ENCODE measurements at regions not wholly inside any gene's neighbourhood (a gene's known extent, or its start where the extent isn't known, plus 50 kb on each side); places are given as distances from the start of the nearest gene placed in this dataset.

- no peaks in the 10 kb centered on the region for H3F3A ChIP-seq (replicated peaks; ENCODE audit: low read depth)
- no peak overlapping the region for H3K4me2 ChIP-seq
- H3K36me3 ChIP-seq (ENCODE audit: insufficient read depth): no peaks in the 10 kb centered on the region
- H3K27ac ChIP-seq (ENCODE audit: low read depth): no peak overlapping the region
- H3K27me3 Mint-ChIP-seq (ENCODE audit: insufficient read depth, low read depth, poor library complexity): peaks cover 2% of the 10 kb centered on the region
- H3K4me3 ChIP-seq: no peak overlapping the region
- no peak overlapping the region for H2AFZ ChIP-seq
- H3K27me3 ChIP-seq (ENCODE audit: insufficient read depth): no peaks in the 10 kb centered on the region
- H3K4me1 ChIP-seq (ENCODE audit: insufficient read depth): peaks cover 10% of the 10 kb centered on the region
- H3K4me1 Mint-ChIP-seq: peaks cover 13% of the 10 kb centered on the region
- ATAC-seq: no peak
- DNase-seq (ENCODE audit: low spot score): no peak
- H3K36me3 Mint-ChIP-seq (ENCODE audit: low read depth): no peaks in the 10 kb centered on the region
- TF ChIP-seq NANOG (IDR thresholded peaks at IDR 0.05; ENCODE audit: borderline replicate concordance): no peak
- TF ChIP-seq STAT1 (IDR thresholded peaks at IDR 0.05; ENCODE audit: unreplicated experiment): no peak
- no peak for TF ChIP-seq ZNF331 (CRISPR knock-in tag; IDR thresholded peaks at IDR 0.05; ENCODE audit: low read depth)
- TF ChIP-seq POLR2AphosphoS5 (IDR thresholded peaks at IDR 0.05; ENCODE audit: low read depth): no peak
- no peak for TF ChIP-seq JUNB (IDR thresholded peaks at IDR 0.05; ENCODE audit: unreplicated experiment)
- no peak for TF ChIP-seq EZH2phosphoT487 (IDR thresholded peaks at IDR 0.05; ENCODE audit: unreplicated experiment)
- no peak for TF ChIP-seq CREB1 (CRISPR knock-in tag; IDR thresholded peaks at IDR 0.05; ENCODE audit: low read depth)
- no peak for TF ChIP-seq ETS1 (IDR thresholded peaks at IDR 0.05)
- TF ChIP-seq, protein P1, sequence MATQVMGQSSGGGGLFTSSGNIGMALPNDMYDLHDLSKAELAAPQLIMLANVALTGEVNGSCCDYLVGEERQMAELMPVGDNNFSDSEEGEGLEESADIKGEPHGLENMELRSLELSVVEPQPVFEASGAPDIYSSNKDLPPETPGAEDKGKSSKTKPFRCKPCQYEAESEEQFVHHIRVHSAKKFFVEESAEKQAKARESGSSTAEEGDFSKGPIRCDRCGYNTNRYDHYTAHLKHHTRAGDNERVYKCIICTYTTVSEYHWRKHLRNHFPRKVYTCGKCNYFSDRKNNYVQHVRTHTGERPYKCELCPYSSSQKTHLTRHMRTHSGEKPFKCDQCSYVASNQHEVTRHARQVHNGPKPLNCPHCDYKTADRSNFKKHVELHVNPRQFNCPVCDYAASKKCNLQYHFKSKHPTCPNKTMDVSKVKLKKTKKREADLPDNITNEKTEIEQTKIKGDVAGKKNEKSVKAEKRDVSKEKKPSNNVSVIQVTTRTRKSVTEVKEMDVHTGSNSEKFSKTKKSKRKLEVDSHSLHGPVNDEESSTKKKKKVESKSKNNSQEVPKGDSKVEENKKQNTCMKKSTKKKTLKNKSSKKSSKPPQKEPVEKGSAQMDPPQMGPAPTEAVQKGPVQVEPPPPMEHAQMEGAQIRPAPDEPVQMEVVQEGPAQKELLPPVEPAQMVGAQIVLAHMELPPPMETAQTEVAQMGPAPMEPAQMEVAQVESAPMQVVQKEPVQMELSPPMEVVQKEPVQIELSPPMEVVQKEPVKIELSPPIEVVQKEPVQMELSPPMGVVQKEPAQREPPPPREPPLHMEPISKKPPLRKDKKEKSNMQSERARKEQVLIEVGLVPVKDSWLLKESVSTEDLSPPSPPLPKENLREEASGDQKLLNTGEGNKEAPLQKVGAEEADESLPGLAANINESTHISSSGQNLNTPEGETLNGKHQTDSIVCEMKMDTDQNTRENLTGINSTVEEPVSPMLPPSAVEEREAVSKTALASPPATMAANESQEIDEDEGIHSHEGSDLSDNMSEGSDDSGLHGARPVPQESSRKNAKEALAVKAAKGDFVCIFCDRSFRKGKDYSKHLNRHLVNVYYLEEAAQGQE (IDR thresholded peaks at IDR 0.05; ENCODE audit: unreplicated experiment): no peak
- no peaks in the 10 kb centered on the region for H3K79me2 ChIP-seq (replicated peaks; ENCODE audit: insufficient read depth)
- H3K27ac Mint-ChIP-seq: no peak overlapping the region
- H4K20me1 ChIP-seq (replicated peaks; ENCODE audit: insufficient read depth): no peaks in the 10 kb centered on the region
- H3K4me3 Mint-ChIP-seq: no peak overlapping the region
- peaks cover 4% of the 10 kb centered on the region; the same call in 1 of the 3 replicates for H3K9me3 Mint-ChIP-seq
- H3K9me2 ChIP-seq (ENCODE audit: insufficient read depth): no peaks in the 10 kb centered on the region
These were observed 106.7 kb upstream of the RREB1 start for GRCh38 chr6:7000825-7001777.

DNA sequence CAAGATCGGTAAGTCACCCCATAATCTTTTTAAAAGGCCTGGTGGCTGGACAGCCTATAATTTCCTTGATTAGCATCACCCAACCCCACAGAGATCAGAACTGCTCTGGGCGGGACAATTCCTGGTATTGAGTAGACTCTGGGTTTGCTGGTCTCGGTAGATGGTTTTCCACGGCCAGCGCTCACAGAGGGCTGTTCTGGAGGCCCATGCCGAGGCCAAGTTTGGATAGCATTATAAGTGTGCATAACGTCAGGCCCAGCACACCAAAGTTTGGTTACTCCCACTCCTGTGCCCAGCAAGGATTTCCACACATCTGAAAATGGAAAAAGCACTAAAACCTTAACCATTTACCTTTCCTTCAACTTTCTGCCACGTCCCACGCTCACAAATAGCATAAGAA lies 104.7 kb upstream of the RREB1 start:
- peaks cover 5% of the 10 kb centered on the region for H3K4me1 Mint-ChIP-seq
- Histone ChIP-seq H3K79me2 (replicated peaks; ENCODE audit: insufficient read depth) (no peaks in the 10 kb centered on the region), H2AFZ (peak overlapping the region; percentile 63; the same call in 1 of the 2 replicates), H3F3A (replicated peaks; ENCODE audit: low read depth) (no peaks in the 10 kb centered on the region), H3K27ac (ENCODE audit: low read depth) (no peak overlapping the region), H3K36me3 (ENCODE audit: insufficient read depth) (no peaks in the 10 kb centered on the region), H4K20me1 (replicated peaks; ENCODE audit: insufficient read depth) (no peaks in the 10 kb centered on the region), H3K9me2 (ENCODE audit: insufficient read depth) (no peaks in the 10 kb centered on the region), H3K4me2 (no peak overlapping the region), H3K4me1 (ENCODE audit: insufficient read depth) (peaks cover 2% of the 10 kb centered on the region; the same call in 1 of the 2 replicates), H3K4me3 (no peak overlapping the region), H3K27me3 (ENCODE audit: insufficient read depth) (no peaks in the 10 kb centered on the region)
- no peak for DNase-seq (ENCODE audit: low spot score)
- ATAC-seq: no peak
- H3K27ac Mint-ChIP-seq: no peak overlapping the region
- H3K36me3 Mint-ChIP-seq (ENCODE audit: low read depth): no peaks in the 10 kb centered on the region
- no peak overlapping the region for H3K4me3 Mint-ChIP-seq
- peaks cover 4% of the 10 kb centered on the region; the same call in 1 of the 3 replicates for H3K9me3 Mint-ChIP-seq
- H3K27me3 Mint-ChIP-seq (ENCODE audit: insufficient read depth, low read depth, poor library complexity): no peaks in the 10 kb centered on the region
- no peak for TF ChIP-seq ZNF462 (CRISPR knock-in tag; IDR thresholded peaks at IDR 0.05)
- no peak for TF ChIP-seq STAT1 (IDR thresholded peaks at IDR 0.05; ENCODE audit: unreplicated experiment)
- no peak for TF ChIP-seq CREB1 (CRISPR knock-in tag; IDR thresholded peaks at IDR 0.05; ENCODE audit: low read depth)
